AG09319 (cell line): ENCODE measurements at regions not wholly inside any gene's neighbourhood (a gene's known extent, or its start where the extent isn't known, plus 50 kb on each side); places are given as distances from the start of the nearest gene placed in this dataset.

ENCODE experiments used
- DNase-seq: peaks from one replicate; pipeline ENCODE4 v3.0.0-alpha.2; 2010; ENCODE audit warnings: low read depth; ENCODE audit errors: extremely low read depth
- CTCF ChIP-seq: IDR thresholded peaks from 2 replicates; pipeline ENCODE4 v1.5.1; 2011; ENCODE audit warnings: low read depth, mild to moderate bottlenecking, inconsistent platforms, low read length, moderate library complexity

- TF ChIP-seq CTCF: no peak
- DNase-seq: no peak
Measured at GRCh38 chr1:50305808-50306207, 117.4 kb downstream of the DMRTA2 start.

GRCh38 chr1:50300297-50300696 is 122.9 kb downstream of the DMRTA2 start:
- no peak for TF ChIP-seq CTCF

GRCh38 chr1:50295566-50295965 is 127.7 kb downstream of the DMRTA2 start:
- DNase-seq: no peak
- TF ChIP-seq CTCF: no peak

More at GRCh38 chr1:50300297-50300696, 122.9 kb downstream of the DMRTA2 start:
- DNase-seq: no peak

- DNase-seq: no peak
- TF ChIP-seq CTCF: no peak
Measured at GRCh38 chr1:50292276-50292675, 131.0 kb downstream of the DMRTA2 start.

GRCh38 chr1:50289495-50289894 is 133.7 kb downstream of the DMRTA2 start:
- no peak for DNase-seq
- no peak for TF ChIP-seq CTCF

GRCh38 chr1:50285994-50286393 is 137.2 kb downstream of the DMRTA2 start:
- TF ChIP-seq CTCF: no peak
- no peak for DNase-seq

GRCh38 chr1:50279622-50280330 is 143.5 kb downstream of the DMRTA2 start:
- no peak for TF ChIP-seq CTCF
- DNase-seq: no peak
